Endothelial cell of umbilical vein (primary cell): ENCODE measurements at regions not wholly inside any gene's neighbourhood (a gene's known extent, or its start where the extent isn't known, plus 50 kb on each side); places are given as distances from the start of the nearest gene placed in this dataset.

Source experiments
- BruUV-seq: library from RNA; stranded (reverse); fragments of 400-500 nt; replicated peaks from 2 replicates; lab custom pipeline; 2021; lab: Mats Ljungman, UMichigan
- CTCF ChIA-PET: fragments of 300-600, 350-600 bp; sonication (Branson Sonifier 250); formaldehyde crosslinking; loops from one replicate; lab custom pipeline; 2021; ENCODE audit warnings: antibody characterized with exemption, inconsistent platforms; lab: Charles Lee
- POLR2A ChIA-PET: fragments of 300-600, 350-600 bp; sonication (Branson Sonifier 250); formaldehyde crosslinking; loops from one replicate; lab custom pipeline; 2021; ENCODE audit warnings: antibody characterized with exemption, inconsistent platforms; lab: Charles Lee
- DNase-seq: peaks from one replicate; pipeline ENCODE4 v3.0.0-alpha.2; 2011; ENCODE audit warnings: low read depth, low spot score
- FAIRE-seq: peaks from 2 replicates; lab custom pipeline; 2011; peaks lifted over from hg19 to GRCh38; lab: Jason Lieb, UNC
- H2AFZ ChIP-seq: 2 replicates; pipeline ENCODE4 v1.6.0; 2012; ENCODE audit warnings: low read depth, low read length, control low read depth, inconsistent platforms
- H3K27ac ChIP-seq: 2 replicates; pipeline ENCODE4 v1.5.1; 2011; ENCODE audit warnings: low read depth, mild to moderate bottlenecking, control low read depth, low read length, moderate library complexity; ENCODE audit not compliant: insufficient read depth
- H3K27me3 ChIP-seq, 2 experiments: 2 replicates each; pipeline versions ENCODE4 v1.6.0 to v1.6.1; 2011; ENCODE audit warnings: low read length in 2 of 2, mixed read lengths in 1 of 2; ENCODE audit not compliant: control insufficient read depth in 2 of 2, insufficient read depth in 2 of 2
- H3K36me3 ChIP-seq, 2 experiments: 2 replicates in 1 of 2; 3 replicates in 1 of 2; pipeline ENCODE4 v1.5.1; 2011; ENCODE audit warnings: low read length in 2 of 2, mild to moderate bottlenecking in 1 of 2, moderate library complexity in 1 of 2; ENCODE audit not compliant: control insufficient read depth in 2 of 2, insufficient read depth in 2 of 2; ENCODE audit errors: extremely low read depth in 1 of 2
- H3K4me1 ChIP-seq: 3 replicates; pipeline ENCODE4 v1.5.1; 2011; ENCODE audit warnings: mild to moderate bottlenecking, low read length; ENCODE audit not compliant: control insufficient read depth, insufficient read depth; ENCODE audit errors: extremely low read depth
- H3K4me2 ChIP-seq: 2 replicates; pipeline ENCODE4 v1.6.1; 2011; ENCODE audit warnings: low read length, control low read depth, mixed read lengths; ENCODE audit not compliant: insufficient read depth
- H3K4me3 ChIP-seq, 3 experiments: fragments of 200-600 bp in 1 of 3; sonication (generic), shearing (Covaris generic) in 1 of 3; replicated peaks in 1 of 3; 2 replicates each; pipeline ENCODE4 v1.5.1; 2011 to 2016; ENCODE audit warnings: control low read depth in 3 of 3, low read length in 3 of 3, mild to moderate bottlenecking in 2 of 3, inconsistent platforms in 1 of 3, low read depth in 1 of 3, moderate library complexity in 1 of 3; ENCODE audit not compliant: insufficient read depth in 1 of 3
- H3K79me2 ChIP-seq: 2 replicates; pipeline ENCODE4 v1.6.0; 2012; ENCODE audit warnings: low read length, inconsistent platforms; ENCODE audit not compliant: control insufficient read depth, insufficient read depth
- H3K9ac ChIP-seq: replicated peaks from 2 replicates; pipeline ENCODE3; 2011; ENCODE audit warnings: low read length, control low read depth; ENCODE audit not compliant: insufficient read depth; ENCODE audit errors: extremely low read depth
- H3K9me1 ChIP-seq: replicated peaks from 3 replicates; pipeline ENCODE4 v1.6.0; 2011; ENCODE audit warnings: mild to moderate bottlenecking, low read length; ENCODE audit not compliant: control insufficient read depth, insufficient read depth; ENCODE audit errors: extremely low read depth
- H3K9me3 ChIP-seq: replicated peaks from 2 replicates; pipeline ENCODE4 v1.5.1; 2012; ENCODE audit warnings: low read length, inconsistent platforms; ENCODE audit not compliant: control insufficient read depth, insufficient read depth
- H4K20me1 ChIP-seq: replicated peaks from 2 replicates; pipeline ENCODE3; 2011; ENCODE audit warnings: mild to moderate bottlenecking, low read length; ENCODE audit not compliant: control insufficient read depth, insufficient read depth; ENCODE audit errors: extremely low read depth
- EZH2 ChIP-seq: IDR thresholded peaks from 2 replicates; pipeline ENCODE4 v1.6.1; 2012; ENCODE audit warnings: borderline replicate concordance, low read depth, mild to moderate bottlenecking, moderate library complexity, low read length, inconsistent platforms; ENCODE audit not compliant: severe bottlenecking
- JUN ChIP-seq: IDR thresholded peaks from 2 replicates; pipeline ENCODE4 v1.6.1; 2011; ENCODE audit warnings: borderline replicate concordance, low read depth; ENCODE audit not compliant: insufficient read length, insufficient read depth
- POLR2A ChIP-seq: IDR thresholded peaks from 2 replicates; pipeline ENCODE4 v1.6.1; 2012; ENCODE audit warnings: low read depth, mild to moderate bottlenecking, control low read depth, low read length
- POLR2AphosphoS5 ChIP-seq: IDR thresholded peaks from 2 replicates; pipeline ENCODE4 v1.6.1; 2012; ENCODE audit warnings: low read depth, mild to moderate bottlenecking, control low read depth, low read length, moderate library complexity; ENCODE audit not compliant: insufficient read depth
- dilution Hi-C: fragments of 300-500 bp; cut with MboI; formaldehyde crosslinking; loops from one replicate; pipeline ENCODE4 v1.15.0; 2019; ENCODE audit warnings: low sequenced_read_pairs; ENCODE audit not compliant: extremely low pct_ligation_motif_present
- intact Hi-C: fragments of 100-400 bp; cut with micrococcal nuclease; formaldehyde crosslinking; loops from one replicate; pipeline ENCODE4 v1.10.0; 2022
- TF ChIP-seq, protein P1 (sequence below): IDR thresholded peaks from 2 replicates; pipeline ENCODE4 v1.6.1; 2011; ENCODE audit not compliant: insufficient read depth, insufficient read length

DNA sequence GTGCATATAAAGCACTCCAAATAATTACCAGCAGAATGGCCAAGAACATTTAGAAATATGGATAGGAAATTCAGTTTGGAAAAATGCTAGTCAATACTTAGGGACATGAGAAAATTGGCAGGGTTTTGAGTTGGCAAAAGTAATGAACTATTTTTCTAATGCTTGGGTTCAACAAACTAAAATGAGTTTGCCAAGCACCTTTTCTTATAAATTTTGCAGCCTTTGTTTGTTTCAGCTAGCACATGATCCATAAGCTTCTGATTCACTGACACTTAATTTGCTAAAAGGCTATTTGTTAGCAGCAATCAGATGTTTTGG, 324.8 kb downstream of the QKI start:
- dilution Hi-C loops: no loop called here
- POLR2A ChIA-PET: no interaction called here
- no peak for FAIRE-seq

DNA sequence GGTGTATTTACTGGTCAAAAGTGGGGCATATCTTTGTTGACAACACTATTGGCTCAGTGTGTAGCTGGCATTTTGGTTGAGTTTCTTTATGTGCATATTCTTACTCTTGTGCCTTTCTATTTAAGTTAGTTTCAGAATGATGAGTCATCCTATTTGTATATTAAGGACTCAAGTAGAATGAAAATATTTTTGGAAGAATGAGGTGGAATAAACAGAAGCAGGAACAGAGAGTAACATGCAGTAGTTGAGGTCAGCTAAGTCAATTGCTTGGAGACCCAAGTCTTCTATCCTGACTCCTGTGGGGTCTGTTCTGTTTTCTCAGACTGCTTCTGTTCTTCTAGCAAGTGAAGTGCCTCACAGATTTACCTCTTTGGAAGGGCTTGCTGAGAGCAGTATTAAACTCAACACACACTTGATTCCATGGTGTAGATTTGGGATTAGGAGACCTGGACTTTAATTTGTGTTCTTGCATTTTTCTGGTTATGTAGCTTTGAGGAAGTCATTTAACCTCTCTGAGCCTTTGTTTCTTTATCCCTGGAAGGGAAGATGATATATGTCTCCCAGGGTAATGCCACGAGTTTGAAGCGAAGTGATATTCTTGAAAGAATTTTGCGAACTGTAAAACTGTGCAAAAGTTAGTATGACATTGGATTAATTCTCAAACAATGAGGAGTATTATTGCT, 324.3 kb downstream of the QKI start:
- dilution Hi-C loops (no loop called here), intact Hi-C loops (no loop called here)
- Histone ChIP-seq H3K9ac (no peak overlapping the region), H3K36me3 (no peaks in the 10 kb centered on the region), H3K27ac (no peak overlapping the region), H3K9me3 (no peaks in the 10 kb centered on the region), H3K79me2 (no peaks in the 10 kb centered on the region), H3K4me2 (no peak overlapping the region), H4K20me1 (no peaks in the 10 kb centered on the region), H3K9me1 (no peaks in the 10 kb centered on the region), H2AFZ (no peak overlapping the region), H3K4me1 (no peaks in the 10 kb centered on the region), H3K27me3 (no peaks in the 10 kb centered on the region), H3K4me3 (no peak overlapping the region)
- no peak for DNase-seq
- ChIA-PET CTCF (no interaction called here), POLR2A (no interaction called here)
- TF ChIP-seq POLR2A: no peak
- TF ChIP-seq EZH2: no peak
- peak; percentile 24 for TF ChIP-seq JUN
- FAIRE-seq: no peak
- no TSS peak for BruUV-seq

More for the DNA sequence above, 324.8 kb downstream of the QKI start:
- Histone ChIP-seq H2AFZ (no peak overlapping the region), H3K4me2 (no peak overlapping the region), H3K36me3 (no peaks in the 10 kb centered on the region), H3K27ac (no peak overlapping the region), H3K4me3 (no peak overlapping the region), H3K4me1 (no peaks in the 10 kb centered on the region), H3K9ac (no peak overlapping the region), H3K79me2 (no peaks in the 10 kb centered on the region), H4K20me1 (no peaks in the 10 kb centered on the region), H3K9me3 (no peaks in the 10 kb centered on the region), H3K27me3 (no peaks in the 10 kb centered on the region), H3K9me1 (no peaks in the 10 kb centered on the region)
- intact Hi-C loops: no loop called here
- TF ChIP-seq, protein P1, sequence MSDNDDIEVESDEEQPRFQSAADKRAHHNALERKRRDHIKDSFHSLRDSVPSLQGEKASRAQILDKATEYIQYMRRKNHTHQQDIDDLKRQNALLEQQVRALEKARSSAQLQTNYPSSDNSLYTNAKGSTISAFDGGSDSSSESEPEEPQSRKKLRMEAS: no peak
- TF ChIP-seq POLR2AphosphoS5: no peak
- TF ChIP-seq JUN: no peak
- no TSS peak for BruUV-seq
- CTCF ChIA-PET: no interaction called here
- no peak for DNase-seq
